Neural cell (in vitro differentiated cells): ENCODE measurements at regions not wholly inside any gene's neighbourhood (a gene's known extent, or its start where the extent isn't known, plus 50 kb on each side); places are given as distances from the start of the nearest gene placed in this dataset.

ENCODE experiments used
- H2AFZ ChIP-seq: fragments of 200-600, 300-800 bp; sonication (generic), shearing (Covaris generic); 2 replicates; pipeline ENCODE4 v1.6.0; 2014; ENCODE audit warnings: low read depth, mild to moderate bottlenecking, antibody characterized with exemption, low read length, moderate library complexity
- H3F3A ChIP-seq: fragments of 200-600 bp; shearing (Covaris generic); 2 replicates; pipeline ENCODE4 v1.6.1; 2016; ENCODE audit warnings: mild to moderate bottlenecking, moderate library complexity, mixed read lengths, antibody characterized with exemption, low read length; ENCODE audit not compliant: insufficient read depth, poor library complexity, severe bottlenecking
- H3K27ac ChIP-seq: fragments of 200-600, 300-800 bp; sonication (generic), shearing (Covaris generic); 2 replicates; pipeline ENCODE4 v1.5.1; 2014; ENCODE audit warnings: mild to moderate bottlenecking, low read length, moderate library complexity
- H3K27me3 ChIP-seq: fragments of 300-800, 200-600 bp; sonication (generic), shearing (Covaris generic); 2 replicates; pipeline ENCODE4 v1.6.0; 2014; ENCODE audit warnings: mild to moderate bottlenecking, low read depth, low read length, moderate library complexity; ENCODE audit not compliant: insufficient read depth
- H3K36me3 ChIP-seq: fragments of 300-800, 200-600 bp; sonication (generic), shearing (Covaris generic); 2 replicates; pipeline ENCODE4 v1.5.1; 2014; ENCODE audit warnings: mild to moderate bottlenecking, antibody characterized with exemption, low read length, moderate library complexity; ENCODE audit not compliant: insufficient read depth
- H3K4me2 ChIP-seq: fragments of 300-800, 200-600 bp; sonication (generic), shearing (Covaris generic); 2 replicates; pipeline ENCODE4 v1.6.0; 2014; ENCODE audit warnings: mild to moderate bottlenecking, low read length
- H3K4me3 ChIP-seq: fragments of 300-800, 200-600 bp; sonication (generic), shearing (Covaris generic); 2 replicates; pipeline ENCODE4 v1.5.1; 2014; ENCODE audit warnings: mild to moderate bottlenecking, low read length, moderate library complexity
- H3K79me2 ChIP-seq: fragments of 200-600 bp; shearing (Covaris generic); replicated peaks from 2 replicates; pipeline ENCODE4 v1.6.0; 2014; ENCODE audit warnings: mild to moderate bottlenecking, low read length, moderate library complexity; ENCODE audit not compliant: insufficient read depth
- H3K9ac ChIP-seq: fragments of 300-800, 200-600 bp; sonication (generic), shearing (Covaris generic); 2 replicates; pipeline ENCODE4 v1.6.1; 2016; ENCODE audit warnings: mild to moderate bottlenecking, low read length, mixed read lengths
- H3K9me2 ChIP-seq: fragments of 200-600 bp; shearing (Covaris generic); 2 replicates; pipeline ENCODE4 v1.6.1; 2016; ENCODE audit warnings: mild to moderate bottlenecking, low read length, mixed read lengths; ENCODE audit not compliant: insufficient read depth
- H3K9me3 ChIP-seq: fragments of 200-600, 300-800 bp; sonication (generic), shearing (Covaris generic); 2 replicates; pipeline ENCODE4 v1.6.1; 2016; ENCODE audit warnings: mild to moderate bottlenecking, mixed run types, low read length, moderate library complexity, mixed read lengths
- H4K20me1 ChIP-seq: fragments of 200-600 bp; shearing (Covaris generic); 2 replicates; pipeline ENCODE4 v1.6.1; 2016; ENCODE audit warnings: mild to moderate bottlenecking, mixed run types; ENCODE audit not compliant: insufficient read depth
- EP300 ChIP-seq: fragments of 450-650 bp; conservative IDR thresholded peaks from 2 replicates; pipeline ENCODE4 v1.6.1; 2014; ENCODE audit warnings: antibody characterized with exemption, mild to moderate bottlenecking, moderate library complexity; ENCODE audit not compliant: poor library complexity, severe bottlenecking
- EZH2 ChIP-seq: fragments of 200-600, 300-800 bp; shearing (Covaris generic), sonication (generic); IDR thresholded peaks from 2 replicates; pipeline ENCODE4 v1.6.1; 2014; ENCODE audit warnings: antibody characterized with exemption, low read length, borderline replicate concordance, mild to moderate bottlenecking; ENCODE audit not compliant: insufficient read depth, poor library complexity, severe bottlenecking
- MXI1 ChIP-seq: fragments of 450-650 bp; conservative IDR thresholded peaks from 2 replicates; pipeline ENCODE4 v1.6.1; 2014; ENCODE audit warnings: antibody characterized with exemption, mild to moderate bottlenecking; ENCODE audit not compliant: poor library complexity, severe bottlenecking
- POLR2AphosphoS5 ChIP-seq: IDR thresholded peaks from 2 replicates; pipeline ENCODE4 v1.6.1; 2012
- RAD21 ChIP-seq: fragments of 450-650 bp; conservative IDR thresholded peaks from 2 replicates; pipeline ENCODE4 v1.6.1; 2014; ENCODE audit warnings: antibody characterized with exemption, mild to moderate bottlenecking, moderate library complexity
- SMC3 ChIP-seq: fragments of 450-650 bp; conservative IDR thresholded peaks from 2 replicates; pipeline ENCODE4 v1.6.1; 2014; ENCODE audit warnings: antibody characterized with exemption, mild to moderate bottlenecking, moderate library complexity; ENCODE audit not compliant: poor library complexity
- TAF1 ChIP-seq: IDR thresholded peaks from 2 replicates; pipeline ENCODE4 v1.6.1; 2012; ENCODE audit warnings: low read depth
- TF ChIP-seq, protein P1 (sequence below): IDR thresholded peaks from 2 replicates; pipeline ENCODE4 v1.6.1; 2012; ENCODE audit warnings: borderline replicate concordance
- TF ChIP-seq, protein P2 (sequence below): fragments of 450-650 bp; IDR thresholded peaks from 2 replicates; pipeline ENCODE4 v1.5.1; 2014; ENCODE audit warnings: antibody characterized with exemption, mild to moderate bottlenecking, moderate library complexity; ENCODE audit not compliant: poor library complexity, severe bottlenecking

- no peaks in the 10 kb centered on the region for H3K27me3 ChIP-seq
- H2AFZ ChIP-seq, result no peak overlapping the region
- no peak overlapping the region for H3K4me2 ChIP-seq
- no peak overlapping the region for H3K4me3 ChIP-seq
- no peak overlapping the region for H3K27ac ChIP-seq
- no peaks in the 10 kb centered on the region for H3K36me3 ChIP-seq
- no peaks in the 10 kb centered on the region for H4K20me1 ChIP-seq
- no peaks in the 10 kb centered on the region for H3K79me2 ChIP-seq
- TF ChIP-seq, protein P1, sequence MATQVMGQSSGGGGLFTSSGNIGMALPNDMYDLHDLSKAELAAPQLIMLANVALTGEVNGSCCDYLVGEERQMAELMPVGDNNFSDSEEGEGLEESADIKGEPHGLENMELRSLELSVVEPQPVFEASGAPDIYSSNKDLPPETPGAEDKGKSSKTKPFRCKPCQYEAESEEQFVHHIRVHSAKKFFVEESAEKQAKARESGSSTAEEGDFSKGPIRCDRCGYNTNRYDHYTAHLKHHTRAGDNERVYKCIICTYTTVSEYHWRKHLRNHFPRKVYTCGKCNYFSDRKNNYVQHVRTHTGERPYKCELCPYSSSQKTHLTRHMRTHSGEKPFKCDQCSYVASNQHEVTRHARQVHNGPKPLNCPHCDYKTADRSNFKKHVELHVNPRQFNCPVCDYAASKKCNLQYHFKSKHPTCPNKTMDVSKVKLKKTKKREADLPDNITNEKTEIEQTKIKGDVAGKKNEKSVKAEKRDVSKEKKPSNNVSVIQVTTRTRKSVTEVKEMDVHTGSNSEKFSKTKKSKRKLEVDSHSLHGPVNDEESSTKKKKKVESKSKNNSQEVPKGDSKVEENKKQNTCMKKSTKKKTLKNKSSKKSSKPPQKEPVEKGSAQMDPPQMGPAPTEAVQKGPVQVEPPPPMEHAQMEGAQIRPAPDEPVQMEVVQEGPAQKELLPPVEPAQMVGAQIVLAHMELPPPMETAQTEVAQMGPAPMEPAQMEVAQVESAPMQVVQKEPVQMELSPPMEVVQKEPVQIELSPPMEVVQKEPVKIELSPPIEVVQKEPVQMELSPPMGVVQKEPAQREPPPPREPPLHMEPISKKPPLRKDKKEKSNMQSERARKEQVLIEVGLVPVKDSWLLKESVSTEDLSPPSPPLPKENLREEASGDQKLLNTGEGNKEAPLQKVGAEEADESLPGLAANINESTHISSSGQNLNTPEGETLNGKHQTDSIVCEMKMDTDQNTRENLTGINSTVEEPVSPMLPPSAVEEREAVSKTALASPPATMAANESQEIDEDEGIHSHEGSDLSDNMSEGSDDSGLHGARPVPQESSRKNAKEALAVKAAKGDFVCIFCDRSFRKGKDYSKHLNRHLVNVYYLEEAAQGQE, result no peak
- TF ChIP-seq SMC3 (no peak), RAD21 (no peak), TAF1 (no peak), MXI1 (no peak), EP300 (no peak), POLR2AphosphoS5 (no peak), EZH2 (no peak)
- TF ChIP-seq, protein P2, sequence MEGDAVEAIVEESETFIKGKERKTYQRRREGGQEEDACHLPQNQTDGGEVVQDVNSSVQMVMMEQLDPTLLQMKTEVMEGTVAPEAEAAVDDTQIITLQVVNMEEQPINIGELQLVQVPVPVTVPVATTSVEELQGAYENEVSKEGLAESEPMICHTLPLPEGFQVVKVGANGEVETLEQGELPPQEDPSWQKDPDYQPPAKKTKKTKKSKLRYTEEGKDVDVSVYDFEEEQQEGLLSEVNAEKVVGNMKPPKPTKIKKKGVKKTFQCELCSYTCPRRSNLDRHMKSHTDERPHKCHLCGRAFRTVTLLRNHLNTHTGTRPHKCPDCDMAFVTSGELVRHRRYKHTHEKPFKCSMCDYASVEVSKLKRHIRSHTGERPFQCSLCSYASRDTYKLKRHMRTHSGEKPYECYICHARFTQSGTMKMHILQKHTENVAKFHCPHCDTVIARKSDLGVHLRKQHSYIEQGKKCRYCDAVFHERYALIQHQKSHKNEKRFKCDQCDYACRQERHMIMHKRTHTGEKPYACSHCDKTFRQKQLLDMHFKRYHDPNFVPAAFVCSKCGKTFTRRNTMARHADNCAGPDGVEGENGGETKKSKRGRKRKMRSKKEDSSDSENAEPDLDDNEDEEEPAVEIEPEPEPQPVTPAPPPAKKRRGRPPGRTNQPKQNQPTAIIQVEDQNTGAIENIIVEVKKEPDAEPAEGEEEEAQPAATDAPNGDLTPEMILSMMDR, result no peak
- no peaks in the 10 kb centered on the region for H3K9me2 ChIP-seq
- no peak overlapping the region for H3K9ac ChIP-seq
- no peaks in the 10 kb centered on the region for H3F3A ChIP-seq
- H3K9me3 ChIP-seq, result no peaks in the 10 kb centered on the region
These were observed 169.5 kb upstream of the ZMIZ1 start for GRCh38 chr10:78899098-78899754.

- no peak for TF ChIP-seq POLR2AphosphoS5
- TF ChIP-seq EP300, result no peak
- TF ChIP-seq, protein P1, result no peak
- no peak for TF ChIP-seq EZH2
- no peak for TF ChIP-seq RAD21
- TF ChIP-seq, protein P2, result no peak
- TF ChIP-seq MXI1, result no peak
- TF ChIP-seq TAF1, result no peak
- no peak for TF ChIP-seq SMC3
- H3K9me2 ChIP-seq, result no peaks in the 10 kb centered on the region
- H3K9ac ChIP-seq, result no peak overlapping the region
These were observed 168.6 kb upstream of the ZMIZ1 start for GRCh38 chr10:78899996-78900714.

More at GRCh38 chr10:78899996-78900714, 168.6 kb upstream of the ZMIZ1 start:
- Histone ChIP-seq H3K4me3 (no peak overlapping the region), H3K36me3 (no peaks in the 10 kb centered on the region), H2AFZ (no peak overlapping the region), H3K27me3 (no peaks in the 10 kb centered on the region), H3K4me2 (no peak overlapping the region), H4K20me1 (no peaks in the 10 kb centered on the region), H3K27ac (no peak overlapping the region), H3K79me2 (no peaks in the 10 kb centered on the region), H3K9me3 (no peaks in the 10 kb centered on the region), H3F3A (no peaks in the 10 kb centered on the region)
